ENCODE measurements at regions not wholly inside any gene's neighbourhood (a gene's known extent, or its start where the extent isn't known, plus 50 kb on each side); places are given as distances from the start of the nearest gene placed in this dataset.

GRCh38 chr5:82670692-82671091 lies 392.5 kb upstream of the RPS23 start:
- no peak for TF ChIP-seq CTCF (IDR thresholded peaks at IDR 0.05; ENCODE audit: insufficient read depth, low read length, missing control alignments)
- no peak overlapping the region for H3K4me3 ChIP-seq (ENCODE audit: low read depth, low read length)
- POLR2A ChIA-PET: no interaction called here
- DNase-seq (ENCODE audit: low read depth, low spot score): no peak
- CTCF ChIA-PET: no interaction called here

DNA sequence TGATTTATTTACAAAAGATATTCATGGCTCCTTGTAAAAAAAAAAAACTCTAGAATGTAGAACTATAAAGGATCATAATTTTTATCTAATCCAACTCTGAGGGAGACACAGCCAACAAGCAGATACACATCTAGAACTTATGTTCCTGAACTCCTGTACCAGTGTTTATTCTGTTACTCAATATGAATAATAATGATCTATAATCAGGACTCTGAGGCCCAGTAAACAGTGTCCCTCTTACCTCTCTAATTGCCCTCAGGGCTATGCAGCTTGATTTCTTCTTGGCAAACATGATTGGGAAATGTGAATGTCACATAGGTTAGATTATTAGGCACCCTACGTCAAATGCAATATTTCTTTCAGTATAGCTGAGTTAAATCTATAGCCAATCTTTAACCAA lies 391.6 kb upstream of the RPS23 start:
- no peak for DNase-seq (ENCODE audit: low read depth, low spot score)
- CTCF ChIA-PET: no interaction called here

DNA sequence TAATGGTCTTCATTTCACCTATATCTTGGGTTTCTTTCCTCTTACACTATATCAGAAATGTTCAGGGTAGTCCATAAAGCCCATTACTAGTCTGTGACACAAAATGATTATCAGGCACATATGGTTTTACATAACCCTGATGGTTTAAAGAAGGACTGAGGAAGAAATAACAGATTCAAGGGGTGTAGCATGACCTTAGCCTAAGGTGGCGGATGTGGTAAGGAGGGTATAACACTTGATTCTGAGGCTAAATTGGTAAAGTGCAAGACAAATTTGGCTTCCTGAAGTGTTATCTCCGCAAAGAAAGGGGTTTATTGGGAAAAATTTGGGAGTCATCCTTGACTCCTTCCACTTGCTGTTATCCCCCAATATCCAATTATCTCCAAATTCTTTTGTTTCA lies 388.2 kb upstream of the RPS23 start:
- DNase-seq (ENCODE audit: low read depth, low spot score): no peak
- POLR2A ChIA-PET: no interaction called here
- no peak overlapping the region for H3K4me3 ChIP-seq (ENCODE audit: low read depth, low read length)
- TF ChIP-seq CTCF (IDR thresholded peaks at IDR 0.05; ENCODE audit: insufficient read depth, low read length, missing control alignments): no peak
- CTCF ChIA-PET: interaction anchor here (1.4 kb wide), 1 partner anchor 24 kb away, joined by 4 read pairs; no protein-coding TSS in a partner anchor

More for the DNA sequence above, 391.6 kb upstream of the RPS23 start:
- H3K4me3 ChIP-seq (ENCODE audit: low read depth, low read length): no peak overlapping the region
- no peak for TF ChIP-seq CTCF (IDR thresholded peaks at IDR 0.05; ENCODE audit: insufficient read depth, low read length, missing control alignments)
- POLR2A ChIA-PET: no interaction called here

- no peak overlapping the region for H3K4me3 ChIP-seq (ENCODE audit: low read depth, low read length)
- no peak for DNase-seq (ENCODE audit: low read depth, low spot score)
- CTCF ChIA-PET: no interaction called here
- POLR2A ChIA-PET: no interaction called here
- TF ChIP-seq CTCF (IDR thresholded peaks at IDR 0.05; ENCODE audit: insufficient read depth, low read length, missing control alignments): no peak
Measured at GRCh38 chr5:82664732-82665131, 386.6 kb upstream of the RPS23 start.

DNA sequence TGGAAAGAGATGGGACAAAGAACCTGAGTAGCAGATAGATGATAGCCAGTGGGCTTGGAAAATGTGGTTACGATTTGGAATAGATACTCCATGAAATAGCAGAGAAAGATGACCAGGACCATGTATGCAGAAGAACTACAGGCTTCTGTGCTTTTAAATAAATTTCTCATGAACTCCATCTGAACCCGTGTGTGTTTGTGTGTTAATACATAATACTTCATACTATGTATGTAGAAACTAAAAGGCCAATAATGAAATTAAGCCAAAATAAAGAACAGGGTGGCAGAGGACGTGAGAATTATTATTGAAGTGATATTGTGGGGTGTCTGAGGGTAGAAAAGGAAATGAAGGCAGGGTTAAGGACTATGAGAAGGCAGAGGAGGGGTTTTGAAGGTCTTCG lies 385.1 kb upstream of the RPS23 start:
- TF ChIP-seq CTCF (IDR thresholded peaks at IDR 0.05; ENCODE audit: insufficient read depth, low read length, missing control alignments): no peak
- no peak overlapping the region for H3K4me3 ChIP-seq (ENCODE audit: low read depth, low read length)
- DNase-seq (ENCODE audit: low read depth, low spot score): no peak
- POLR2A ChIA-PET: no interaction called here
- CTCF ChIA-PET: no interaction called here

- H3K4me3 ChIP-seq (ENCODE audit: low read depth, low read length): no peak overlapping the region
- no peak for TF ChIP-seq CTCF (IDR thresholded peaks at IDR 0.05; ENCODE audit: insufficient read depth, low read length, missing control alignments)
- CTCF ChIA-PET: interaction anchor here (1.2 kb wide), 1 partner anchor 21 kb away, joined by 3 read pairs; no protein-coding TSS in a partner anchor
- POLR2A ChIA-PET: no interaction called here
- no peak for DNase-seq (ENCODE audit: low read depth, low spot score)
Measured at GRCh38 chr5:82662340-82662739, 384.2 kb upstream of the RPS23 start.
